ENCODE measurements at regions not wholly inside any gene's neighbourhood (a gene's known extent, or its start where the extent isn't known, plus 50 kb on each side); places are given as distances from the start of the nearest gene placed in this dataset.

DNA sequence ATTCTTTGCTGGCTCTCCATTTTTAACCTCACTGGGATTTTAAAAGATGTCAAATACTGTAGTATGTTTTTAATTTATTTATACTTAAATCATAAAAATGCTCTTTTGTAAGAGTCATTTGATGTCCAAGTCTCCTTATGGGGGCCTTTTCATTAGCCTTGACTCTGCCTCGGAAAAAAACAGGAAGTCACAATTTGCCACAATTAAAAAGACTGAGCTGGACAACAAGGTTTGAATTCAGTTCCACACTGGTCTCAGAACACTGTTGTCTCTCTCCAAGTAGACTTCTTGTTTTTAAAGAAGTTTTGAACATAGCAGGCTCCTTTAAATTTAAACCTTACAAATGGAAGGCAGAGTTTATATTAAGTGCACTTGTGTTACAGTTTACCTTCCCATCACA is 444.2 kb downstream of the ACTL7B start:
- Histone ChIP-seq H3K27me3 (no peaks in the 10 kb centered on the region), H3K4me1 (peaks cover 0 to 7% (median 7%) of the 10 kb centered on the region in 4 donors), H3K9me3 (no peaks in the 10 kb centered on the region), H3K27ac (no peak overlapping the region), H3K4me3 (no peak overlapping the region), H3K36me3 (no peaks in the 10 kb centered on the region)
- no peak for DNase-seq
- intact Hi-C loops (cut with DNase I), result no loop called here
- WGBS, 2 donors, result 55 to 79% methylated on average over 1 of the region's 1 CpG
- TF ChIP-seq POLR2AphosphoS5 (IDR thresholded peaks at IDR 0.05) (no peak), POLR2A (IDR thresholded peaks at IDR 0.05) (no peak), EP300 (IDR thresholded peaks at IDR 0.05) (no peak)
- TF ChIP-seq, protein P1, sequence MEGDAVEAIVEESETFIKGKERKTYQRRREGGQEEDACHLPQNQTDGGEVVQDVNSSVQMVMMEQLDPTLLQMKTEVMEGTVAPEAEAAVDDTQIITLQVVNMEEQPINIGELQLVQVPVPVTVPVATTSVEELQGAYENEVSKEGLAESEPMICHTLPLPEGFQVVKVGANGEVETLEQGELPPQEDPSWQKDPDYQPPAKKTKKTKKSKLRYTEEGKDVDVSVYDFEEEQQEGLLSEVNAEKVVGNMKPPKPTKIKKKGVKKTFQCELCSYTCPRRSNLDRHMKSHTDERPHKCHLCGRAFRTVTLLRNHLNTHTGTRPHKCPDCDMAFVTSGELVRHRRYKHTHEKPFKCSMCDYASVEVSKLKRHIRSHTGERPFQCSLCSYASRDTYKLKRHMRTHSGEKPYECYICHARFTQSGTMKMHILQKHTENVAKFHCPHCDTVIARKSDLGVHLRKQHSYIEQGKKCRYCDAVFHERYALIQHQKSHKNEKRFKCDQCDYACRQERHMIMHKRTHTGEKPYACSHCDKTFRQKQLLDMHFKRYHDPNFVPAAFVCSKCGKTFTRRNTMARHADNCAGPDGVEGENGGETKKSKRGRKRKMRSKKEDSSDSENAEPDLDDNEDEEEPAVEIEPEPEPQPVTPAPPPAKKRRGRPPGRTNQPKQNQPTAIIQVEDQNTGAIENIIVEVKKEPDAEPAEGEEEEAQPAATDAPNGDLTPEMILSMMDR (IDR thresholded peaks at IDR 0.05), result no peak

DNA sequence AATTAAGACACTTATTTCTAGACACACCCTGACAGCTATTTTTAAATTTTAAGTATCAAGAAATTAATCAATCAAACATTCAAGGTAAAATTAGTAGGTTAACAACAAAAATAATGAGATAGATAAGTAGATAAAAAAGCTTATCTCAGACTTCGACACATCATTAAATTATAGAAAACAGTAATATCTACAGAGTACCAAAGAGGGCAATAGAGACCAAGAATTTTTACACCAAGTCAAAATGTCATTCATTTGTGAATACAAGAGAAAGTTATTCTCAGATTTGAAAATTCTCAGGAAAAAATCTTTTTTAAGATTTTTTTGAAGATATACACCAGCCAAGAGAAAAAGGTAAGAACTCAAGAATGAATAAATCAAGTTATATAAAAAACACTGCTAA is 445.6 kb downstream of the ACTL7B start:
- Histone ChIP-seq H3K9me3 (no peaks in the 10 kb centered on the region), H3K27ac (no peak overlapping the region), H3K4me3 (no peak overlapping the region), H3K36me3 (no peaks in the 10 kb centered on the region), H3K4me1 (peaks cover 0 to 7% (median 7%) of the 10 kb centered on the region in 4 donors), H3K27me3 (no peaks in the 10 kb centered on the region)
- no peak for DNase-seq
- intact Hi-C loops (cut with DNase I), result no loop called here
- TF ChIP-seq POLR2AphosphoS5 (IDR thresholded peaks at IDR 0.05), result no peak
- no peak for TF ChIP-seq POLR2A (IDR thresholded peaks at IDR 0.05)
- TF ChIP-seq, protein P1 (IDR thresholded peaks at IDR 0.05), result no peak
- TF ChIP-seq EP300 (IDR thresholded peaks at IDR 0.05), result no peak
- WGBS, 2 donors, result 85 to 97% methylated on average over 1 of the region's 1 CpG

DNA sequence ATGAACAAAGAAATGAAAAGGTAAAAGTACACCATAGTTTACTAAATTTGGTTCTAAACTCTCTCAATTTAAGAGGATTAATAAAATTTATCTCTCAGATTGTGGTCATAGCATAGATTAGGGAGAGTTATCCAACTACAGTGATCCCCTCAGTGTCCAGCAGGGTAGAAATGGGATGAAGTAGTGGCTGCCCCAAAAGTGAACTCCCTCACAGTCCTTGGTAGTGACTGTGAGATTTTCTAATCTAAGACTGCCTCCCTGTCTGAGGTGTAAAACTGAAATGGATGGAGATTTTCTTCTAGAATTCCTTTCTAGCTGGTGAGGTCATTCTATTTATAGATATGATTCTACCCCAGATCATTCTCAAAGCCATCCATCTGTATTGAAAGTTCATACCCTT is 455.5 kb downstream of the ACTL7B start:
- Histone ChIP-seq H3K27me3 (no peaks in the 10 kb centered on the region), H3K4me3 (no peak overlapping the region), H3K4me1 (no peaks in the 10 kb centered on the region), H3K27ac (no peak overlapping the region), H3K9me3 (peaks cover 0 to 3% (median 0%) of the 10 kb centered on the region in 4 donors), H3K36me3 (no peaks in the 10 kb centered on the region)
- intact Hi-C loops (cut with DNase I), result no loop called here
- DNase-seq, result no peak
- TF ChIP-seq POLR2A (IDR thresholded peaks at IDR 0.05) (no peak), EP300 (IDR thresholded peaks at IDR 0.05) (no peak), POLR2AphosphoS5 (IDR thresholded peaks at IDR 0.05) (no peak)
- TF ChIP-seq, protein P1 (IDR thresholded peaks at IDR 0.05), result no peak

DNA sequence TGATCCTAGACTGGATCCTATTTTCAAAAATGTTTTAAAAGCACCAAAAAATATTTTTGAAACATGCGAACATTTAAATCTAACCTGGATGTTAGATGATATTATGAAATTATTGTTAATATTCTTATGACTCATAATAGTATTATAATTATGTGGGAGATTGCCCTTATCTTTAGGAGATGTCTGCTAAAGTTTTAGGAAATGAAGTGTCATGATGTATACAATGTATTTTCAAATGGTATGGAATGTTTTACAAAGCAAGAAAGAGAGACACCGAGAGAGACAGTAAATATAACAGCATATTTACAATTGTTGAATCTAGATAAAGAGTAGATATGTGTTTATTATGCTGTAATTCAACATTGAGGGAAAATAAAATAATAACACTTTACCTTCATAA is 455.9 kb downstream of the ACTL7B start:
- TF ChIP-seq EP300 (IDR thresholded peaks at IDR 0.05) (no peak), POLR2AphosphoS5 (IDR thresholded peaks at IDR 0.05) (no peak)
- TF ChIP-seq, protein P1 (IDR thresholded peaks at IDR 0.05), result no peak
- Histone ChIP-seq H3K27me3 (no peaks in the 10 kb centered on the region), H3K9me3 (peaks cover 0 to 3% (median 0%) of the 10 kb centered on the region in 4 donors), H3K27ac (no peak overlapping the region), H3K4me1 (no peaks in the 10 kb centered on the region), H3K36me3 (no peaks in the 10 kb centered on the region), H3K4me3 (no peak overlapping the region)
- WGBS, 2 donors, result 53 to 79% methylated on average over 2 of the region's 2 CpGs
- no peak for DNase-seq
- intact Hi-C loops (cut with DNase I), result no loop called here

DNA sequence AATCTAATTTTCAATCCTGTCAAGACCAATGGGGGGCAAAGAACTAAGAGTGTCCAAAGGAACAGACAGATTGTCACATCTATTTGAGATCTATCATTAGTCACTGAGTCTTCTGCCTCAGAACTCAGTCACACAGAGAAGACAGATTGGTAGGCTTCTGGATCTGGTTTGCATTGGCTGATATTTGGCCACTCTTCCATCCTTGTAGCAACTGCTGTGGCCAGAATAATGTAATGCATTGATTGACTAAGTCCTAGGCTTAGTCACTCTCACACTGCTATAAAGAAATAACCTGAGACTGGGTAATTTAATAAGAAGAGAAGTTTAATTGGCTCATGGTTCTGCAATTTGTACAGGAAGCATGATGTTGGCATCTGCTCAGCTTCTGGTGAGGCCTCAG is 458.5 kb downstream of the ACTL7B start:
- TF ChIP-seq, protein P1 (IDR thresholded peaks at IDR 0.05), result no peak
- TF ChIP-seq POLR2AphosphoS5 (IDR thresholded peaks at IDR 0.05) (no peak), EP300 (IDR thresholded peaks at IDR 0.05) (no peak), POLR2A (IDR thresholded peaks at IDR 0.05) (no peak)
- no peaks in the 10 kb centered on the region for H3K36me3 ChIP-seq
- H3K27me3 ChIP-seq, result no peaks in the 10 kb centered on the region
- peaks cover 0 to 3% (median 0%) of the 10 kb centered on the region in 4 donors for H3K9me3 ChIP-seq
- no peak overlapping the region for H3K4me3 ChIP-seq
- H3K4me1 ChIP-seq, result no peaks in the 10 kb centered on the region
- intact Hi-C loops (cut with DNase I), result no loop called here
- no peak overlapping the region for H3K27ac ChIP-seq
- no peak for DNase-seq
